GM21717 (cell line): ENCODE measurements at regions not wholly inside any gene's neighbourhood (a gene's known extent, or its start where the extent isn't known, plus 50 kb on each side); places are given as distances from the start of the nearest gene placed in this dataset.
A peak's percentile ranks its signal among the peaks of the same experiment; 100 is the strongest.

Experiments used
- ATAC-seq: cut with Tn5 transposase; IDR thresholded peaks from one replicate; pipeline ENCODE4 v1.9.1; 2021; ENCODE audit warnings: mild to moderate bottlenecking, moderate library complexity; ENCODE audit not compliant: unreplicated experiment

- no peak for ATAC-seq
Observed at GRCh38 chr7:115153176-115153575, 231.3 kb downstream of the MDFIC start.

GRCh38 chr7:115146148-115146547 is 224.3 kb downstream of the MDFIC start:
- no peak for ATAC-seq

GRCh38 chr7:115145512-115145911 is 223.6 kb downstream of the MDFIC start:
- peak; percentile 87 for ATAC-seq

GRCh38 chr7:115137816-115138215 is 215.9 kb downstream of the MDFIC start:
- ATAC-seq = no peak

- no peak for ATAC-seq
Observed at GRCh38 chr7:115136796-115137443, 215.0 kb downstream of the MDFIC start.

GRCh38 chr7:115135769-115136410 is 214.0 kb downstream of the MDFIC start:
- ATAC-seq = peak; percentile 96

- ATAC-seq = no peak
Observed at GRCh38 chr7:115135146-115135545, 213.3 kb downstream of the MDFIC start.

- ATAC-seq = no peak
Observed at GRCh38 chr7:115133248-115133647, 211.4 kb downstream of the MDFIC start.

GRCh38 chr7:115132096-115132495 is 210.2 kb downstream of the MDFIC start:
- ATAC-seq = no peak

- no peak for ATAC-seq
Observed at GRCh38 chr7:115128154-115128553, 206.3 kb downstream of the MDFIC start.

- no peak for ATAC-seq
Observed at GRCh38 chr7:115127399-115128021, 205.6 kb downstream of the MDFIC start.

GRCh38 chr7:115125750-115126149 is 203.9 kb downstream of the MDFIC start:
- ATAC-seq = no peak

- no peak for ATAC-seq
Observed at GRCh38 chr7:115125312-115125711, 203.4 kb downstream of the MDFIC start.

GRCh38 chr7:115124409-115124939 is 202.6 kb downstream of the MDFIC start:
- ATAC-seq = no peak

- ATAC-seq = no peak
Observed at GRCh38 chr7:115123441-115123840, 201.5 kb downstream of the MDFIC start.

- no peak for ATAC-seq
Observed at GRCh38 chr7:115122388-115122787, 200.5 kb downstream of the MDFIC start.

- no peak for ATAC-seq
Observed at GRCh38 chr7:115117748-115118147, 195.9 kb downstream of the MDFIC start.

GRCh38 chr7:115116773-115117715 is 195.2 kb downstream of the MDFIC start:
- ATAC-seq = no peak

- ATAC-seq = no peak
Observed at GRCh38 chr7:115113776-115114175, 191.9 kb downstream of the MDFIC start.

GRCh38 chr7:115113131-115113530 is 191.2 kb downstream of the MDFIC start:
- no peak for ATAC-seq

- no peak for ATAC-seq
Observed at GRCh38 chr7:115110523-115110922, 188.6 kb downstream of the MDFIC start.
